HG02642 (cell line): ENCODE measurements at regions not wholly inside any gene's neighbourhood (a gene's known extent, or its start where the extent isn't known, plus 50 kb on each side); places are given as distances from the start of the nearest gene placed in this dataset.
"Not testable (repeated sequence)": the region's sequence is repeated elsewhere in the genome, so short reads cannot be mapped to it uniquely, and the experiment has no call there.

Experiments
- ATAC-seq: cut with Tn5 transposase; IDR thresholded peaks from one replicate; pipeline ENCODE4 v1.9.1; 2021; ENCODE audit warnings: mild to moderate bottlenecking; ENCODE audit not compliant: unreplicated experiment, poor library complexity

- no peak for ATAC-seq
Observed at GRCh38 chr4:59666645-59667044, 1533.5 kb upstream of the ADGRL3 start.

GRCh38 chr4:59671037-59671436, 1529.1 kb upstream of the ADGRL3 start:
- no peak for ATAC-seq

- ATAC-seq, result no peak
Observed at GRCh38 chr4:59676389-59676788, 1523.7 kb upstream of the ADGRL3 start.

GRCh38 chr4:59676992-59677391, 1523.1 kb upstream of the ADGRL3 start:
- not testable (repeated sequence) for ATAC-seq

GRCh38 chr4:59685626-59686025, 1514.5 kb upstream of the ADGRL3 start:
- ATAC-seq, result no peak

GRCh38 chr4:59689149-59689548, 1511.0 kb upstream of the ADGRL3 start:
- no peak for ATAC-seq

GRCh38 chr4:59695355-59696053, 1504.6 kb upstream of the ADGRL3 start:
- ATAC-seq, result no peak

GRCh38 chr4:59698041-59698440, 1502.1 kb upstream of the ADGRL3 start:
- ATAC-seq, result no peak

- ATAC-seq, result no peak
Observed at GRCh38 chr4:59700651-59701050, 1499.5 kb upstream of the ADGRL3 start.

- ATAC-seq, result no peak
Observed at GRCh38 chr4:59704616-59705015, 1495.5 kb upstream of the ADGRL3 start.

GRCh38 chr4:59712470-59712869, 1487.7 kb upstream of the ADGRL3 start:
- no peak for ATAC-seq

GRCh38 chr4:59724286-59724685, 1475.8 kb upstream of the ADGRL3 start:
- not testable (repeated sequence) for ATAC-seq

- no peak for ATAC-seq
Observed at GRCh38 chr4:59727745-59728144, 1472.4 kb upstream of the ADGRL3 start.

- ATAC-seq, result no peak
Observed at GRCh38 chr4:59728496-59728895, 1471.6 kb upstream of the ADGRL3 start.

- no peak for ATAC-seq
Observed at GRCh38 chr4:59729321-59729720, 1470.8 kb upstream of the ADGRL3 start.

- ATAC-seq, result no peak
Observed at GRCh38 chr4:59748433-59748832, 1451.7 kb upstream of the ADGRL3 start.

- ATAC-seq, result no peak
Observed at GRCh38 chr4:59759082-59759825, 1440.9 kb upstream of the ADGRL3 start.

- ATAC-seq, result no peak
Observed at GRCh38 chr4:59762344-59762743, 1437.8 kb upstream of the ADGRL3 start.

GRCh38 chr4:59770601-59771264, 1429.4 kb upstream of the ADGRL3 start:
- ATAC-seq, result no peak

GRCh38 chr4:59772641-59773139, 1427.4 kb upstream of the ADGRL3 start:
- ATAC-seq, result no peak

GRCh38 chr4:59780271-59780670, 1419.9 kb upstream of the ADGRL3 start:
- not testable (repeated sequence) for ATAC-seq
